Embryonic facial prominence (tissue), 1 donor: ENCODE measurements at regions not wholly inside any gene's neighbourhood (a gene's known extent, or its start where the extent isn't known, plus 50 kb on each side); places are given as distances from the start of the nearest gene placed in this dataset.
"Not testable (repeated sequence)": the region's sequence is repeated elsewhere in the genome, so short reads cannot be mapped to it uniquely, and the experiment has no call there.

Experiments used
- DNase-seq: peaks from one replicate; pipeline ENCODE4 v3.0.0-alpha.2; 2016; ENCODE audit errors: extremely low spot score

DNA sequence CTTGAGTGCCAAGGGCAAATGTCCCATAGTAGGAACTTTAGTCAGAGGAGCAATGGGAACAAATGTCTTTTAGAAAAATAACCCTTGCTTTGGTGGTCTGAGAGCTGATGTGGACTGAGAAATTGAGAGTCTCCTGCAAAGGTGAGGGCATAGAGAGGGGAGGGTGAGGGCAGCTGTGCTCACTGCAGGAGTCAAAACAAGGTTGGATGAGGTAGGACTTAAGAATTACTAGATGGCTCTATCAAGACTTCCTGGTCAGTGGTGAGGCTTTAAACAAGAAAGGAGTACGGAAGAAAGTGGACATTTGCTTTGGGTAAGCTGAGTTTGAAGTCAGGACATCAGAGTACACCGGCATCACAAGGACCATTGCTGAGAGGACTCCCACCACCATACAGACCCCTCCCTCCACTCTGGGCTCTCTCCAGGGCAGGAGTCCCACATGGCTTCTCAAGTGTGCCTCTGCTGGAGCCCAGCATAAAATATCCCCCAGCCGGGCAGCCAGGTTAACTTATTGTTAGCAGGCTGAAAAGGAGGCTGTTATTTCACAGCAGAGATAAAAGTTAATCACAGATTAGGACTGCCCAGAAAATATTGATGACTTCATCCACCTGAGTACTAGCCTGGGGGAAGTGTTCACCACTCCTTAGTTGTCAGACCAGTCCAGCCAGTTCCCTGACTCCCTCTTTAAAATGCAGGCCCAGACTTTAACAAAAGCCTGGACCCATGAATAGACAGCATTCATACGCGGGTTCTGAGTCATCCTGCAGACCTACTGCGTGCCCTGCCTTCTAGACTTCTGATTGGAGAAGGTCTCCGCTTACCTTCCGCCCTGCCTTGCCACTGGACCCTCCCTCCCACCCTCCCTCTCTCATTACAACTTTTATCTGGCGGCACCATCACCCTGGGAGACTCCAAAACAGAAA lies 167.2 kb downstream of the BCL2L11 start:
- DNase-seq, result not testable (repeated sequence)

DNA sequence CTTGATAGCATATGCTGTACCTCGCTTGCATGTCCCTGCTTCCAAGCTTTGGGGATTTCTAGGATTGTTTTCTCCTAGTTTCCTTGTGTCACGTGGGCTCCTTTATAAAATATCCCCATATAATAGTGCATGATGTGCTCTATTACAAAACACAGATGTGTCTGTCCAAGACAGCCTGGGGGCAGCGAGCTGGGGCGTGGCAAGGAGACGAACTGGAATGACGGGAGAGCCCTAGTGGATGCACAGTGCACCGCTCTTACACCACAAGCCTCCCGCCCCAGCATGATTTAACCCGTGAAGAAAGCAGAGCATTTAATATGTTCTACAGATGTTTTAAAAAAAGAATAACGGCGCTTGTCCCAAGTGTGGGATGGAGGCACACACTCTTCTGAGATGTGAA lies 169.7 kb downstream of the BCL2L11 start:
- DNase-seq, result not testable (repeated sequence)

DNA sequence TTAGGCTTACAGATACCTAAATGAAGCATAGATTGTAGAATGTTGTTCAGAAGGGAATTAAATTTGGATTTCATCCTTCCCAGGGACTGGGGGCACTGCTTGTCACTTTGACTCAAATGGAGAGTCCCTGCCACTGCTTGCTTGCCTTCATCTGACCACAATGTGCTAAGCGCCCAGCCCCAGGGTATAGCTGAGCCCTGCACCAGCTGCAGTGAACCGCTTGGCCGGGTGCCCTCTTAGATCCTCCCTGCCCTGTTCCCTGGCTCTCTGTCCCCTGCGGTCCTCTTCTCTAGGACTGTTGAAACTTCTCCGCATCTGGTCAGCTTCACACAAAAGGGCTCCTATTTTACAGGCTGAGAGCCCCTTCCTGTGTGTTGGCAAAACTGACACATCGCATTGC lies 170.9 kb downstream of the BCL2L11 start:
- DNase-seq, result not testable (repeated sequence)

DNA sequence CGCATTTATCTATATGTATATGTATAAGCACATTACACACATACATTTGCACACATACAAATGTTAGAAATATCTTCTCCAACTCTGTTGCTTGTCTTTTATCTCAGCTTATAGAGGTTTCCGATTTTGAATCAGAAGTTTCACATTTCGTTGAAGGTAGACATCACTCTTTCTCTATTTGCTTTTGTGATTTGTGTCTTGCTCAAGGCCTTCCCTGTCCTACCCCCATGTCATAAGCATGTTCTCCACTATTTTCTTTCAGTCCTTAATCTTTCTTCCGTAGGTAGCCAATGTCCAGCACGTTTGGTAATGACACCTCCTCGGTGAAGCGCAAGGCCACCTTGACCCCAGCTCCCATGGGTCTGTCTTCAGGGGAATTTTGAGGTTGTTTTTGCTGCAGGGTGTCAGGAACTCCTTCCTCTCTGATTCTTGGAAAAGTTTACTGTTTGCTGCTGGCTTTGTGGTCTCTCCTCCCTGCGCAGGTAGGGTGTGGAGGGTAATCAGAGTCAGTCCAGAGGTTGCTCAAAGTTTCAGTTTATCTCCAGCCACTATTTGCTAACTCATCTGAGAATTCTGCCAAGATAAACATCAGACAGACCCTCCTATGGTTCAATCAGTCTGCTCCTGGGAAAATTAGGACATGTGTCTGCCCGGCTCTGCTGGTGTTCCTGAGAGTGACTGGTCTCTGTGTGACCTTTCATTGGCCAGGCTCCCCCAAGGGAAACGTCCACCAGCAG lies 171.7 kb downstream of the BCL2L11 start:
- not testable (repeated sequence) for DNase-seq

DNA sequence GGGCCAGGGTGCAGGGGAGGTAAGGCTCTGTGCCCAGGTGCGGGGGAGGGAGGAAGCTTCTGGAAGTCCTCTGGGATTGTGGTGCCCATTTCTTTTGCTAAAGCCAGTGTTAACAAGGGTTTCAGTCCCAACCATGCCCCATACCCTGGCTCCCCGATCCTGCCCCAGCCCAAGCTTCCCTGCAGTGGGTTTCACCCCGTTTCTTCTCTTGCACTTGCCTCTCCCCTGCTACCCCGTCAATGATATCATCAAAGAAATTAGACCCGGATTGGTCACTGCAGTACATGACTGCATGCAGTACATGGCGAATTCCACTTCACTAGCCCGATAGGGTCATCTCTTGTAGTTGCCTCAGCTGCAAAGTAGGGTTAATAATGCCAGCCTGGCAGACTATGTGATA lies 174.0 kb downstream of the BCL2L11 start:
- DNase-seq, result not testable (repeated sequence)

DNA sequence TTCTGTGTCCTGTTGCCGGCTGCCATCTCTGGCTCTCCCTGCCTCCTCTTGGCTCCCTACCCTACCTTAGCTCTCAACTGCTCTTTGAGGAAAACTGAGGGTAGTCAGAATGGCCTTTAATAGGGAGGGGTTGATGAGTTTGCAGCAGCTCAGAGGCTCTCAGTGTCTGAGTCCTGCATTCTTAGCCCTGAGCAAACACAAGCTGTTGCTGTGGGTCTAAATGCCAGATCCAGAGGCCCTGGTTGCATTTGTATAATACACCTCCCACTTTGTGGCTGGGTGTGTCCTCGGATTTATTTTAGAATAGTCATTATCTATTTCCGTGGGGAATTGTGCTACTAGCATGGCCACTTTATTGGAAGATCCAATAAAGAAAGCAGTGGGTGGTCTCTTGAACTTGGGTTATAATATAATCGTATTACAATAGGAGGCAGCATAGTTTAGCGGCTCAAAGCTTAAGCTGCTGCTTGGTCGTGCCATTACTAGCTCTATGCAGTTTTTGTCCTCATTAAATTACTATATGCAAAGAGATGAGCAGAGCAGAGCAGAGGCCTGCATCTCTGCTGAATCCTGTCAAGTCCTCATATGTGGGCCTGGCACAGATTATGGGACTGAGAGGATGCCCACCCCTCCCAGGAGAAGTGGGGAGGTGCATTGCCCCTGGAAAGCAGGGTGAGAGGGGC lies 175.5 kb downstream of the BCL2L11 start:
- not testable (repeated sequence) for DNase-seq

DNA sequence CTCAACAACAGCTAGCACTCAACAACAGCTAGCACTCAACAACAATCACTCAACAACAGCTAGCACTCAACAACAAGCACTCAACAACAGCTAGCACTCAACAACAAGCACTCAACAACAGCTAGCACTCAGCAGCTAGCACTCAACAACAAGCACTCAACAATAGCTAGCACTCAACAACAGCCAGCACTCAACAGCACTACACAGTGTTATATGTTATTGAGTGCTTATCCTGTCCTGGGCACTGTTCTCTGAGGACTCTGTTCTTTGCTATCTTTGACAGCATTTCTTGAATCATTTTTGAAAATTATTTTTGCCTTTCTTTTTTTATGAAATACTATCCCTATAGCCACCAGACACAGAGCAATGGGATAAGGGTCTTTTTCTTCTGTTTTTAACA lies 176.4 kb downstream of the BCL2L11 start:
- DNase-seq, result not testable (repeated sequence)

DNA sequence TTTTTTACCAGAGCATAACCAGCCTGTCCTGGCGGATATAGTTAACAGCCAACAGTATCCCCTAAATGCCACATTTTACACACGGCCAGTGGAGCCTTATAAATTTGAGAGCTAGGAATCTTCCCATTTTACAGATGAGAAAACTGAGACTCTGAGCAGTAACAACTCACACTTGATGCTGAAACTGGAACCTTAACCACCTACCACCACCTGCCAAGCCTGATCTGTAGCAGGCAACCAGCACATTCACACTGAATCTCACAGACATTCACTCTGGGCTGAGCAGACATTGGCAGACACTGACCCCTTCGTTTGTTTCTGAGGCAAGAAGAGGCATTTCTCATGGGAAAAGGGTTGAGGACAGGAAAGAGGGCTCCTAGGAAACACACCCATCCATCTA lies 178.2 kb downstream of the BCL2L11 start:
- not testable (repeated sequence) for DNase-seq

DNA sequence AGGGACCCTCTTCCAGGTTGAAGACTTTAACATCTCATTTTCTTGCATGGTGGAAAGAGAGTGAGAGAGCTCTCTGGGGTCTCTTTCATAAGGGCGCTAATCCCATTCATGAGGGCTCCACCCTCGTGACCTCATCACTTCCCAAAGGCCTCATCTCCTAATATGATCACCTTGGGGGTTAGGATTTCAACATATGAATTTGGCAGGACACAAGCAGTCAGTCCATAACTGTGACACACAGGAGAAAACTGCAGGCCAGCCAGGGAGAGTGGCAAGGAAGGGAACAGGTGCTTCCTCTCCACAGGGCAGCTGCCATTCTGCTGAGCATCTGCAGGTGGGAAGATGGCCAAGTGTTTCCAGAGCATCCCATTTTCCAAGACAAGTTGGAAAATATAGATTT lies 178.9 kb downstream of the BCL2L11 start:
- DNase-seq, result not testable (repeated sequence)

DNA sequence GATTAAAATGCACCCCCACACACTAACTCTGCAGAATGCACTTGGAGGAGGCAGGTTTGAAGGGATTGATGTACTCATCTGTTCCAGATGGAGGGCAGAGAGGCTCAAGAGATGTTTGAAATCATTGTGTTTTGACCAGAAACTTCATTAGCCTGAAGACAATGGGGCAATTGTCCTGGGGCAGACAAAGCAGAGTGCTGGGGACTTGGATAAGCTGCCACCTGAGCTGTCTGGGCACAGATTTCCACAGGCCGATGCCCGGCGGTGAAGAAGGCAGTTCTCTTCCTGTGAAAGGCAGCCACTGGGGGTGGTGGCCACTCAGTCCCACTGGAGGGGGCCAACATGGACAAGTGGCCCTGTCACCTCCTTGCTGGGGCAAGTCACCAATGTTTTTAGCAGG lies 181.0 kb downstream of the BCL2L11 start:
- DNase-seq, result not testable (repeated sequence)

DNA sequence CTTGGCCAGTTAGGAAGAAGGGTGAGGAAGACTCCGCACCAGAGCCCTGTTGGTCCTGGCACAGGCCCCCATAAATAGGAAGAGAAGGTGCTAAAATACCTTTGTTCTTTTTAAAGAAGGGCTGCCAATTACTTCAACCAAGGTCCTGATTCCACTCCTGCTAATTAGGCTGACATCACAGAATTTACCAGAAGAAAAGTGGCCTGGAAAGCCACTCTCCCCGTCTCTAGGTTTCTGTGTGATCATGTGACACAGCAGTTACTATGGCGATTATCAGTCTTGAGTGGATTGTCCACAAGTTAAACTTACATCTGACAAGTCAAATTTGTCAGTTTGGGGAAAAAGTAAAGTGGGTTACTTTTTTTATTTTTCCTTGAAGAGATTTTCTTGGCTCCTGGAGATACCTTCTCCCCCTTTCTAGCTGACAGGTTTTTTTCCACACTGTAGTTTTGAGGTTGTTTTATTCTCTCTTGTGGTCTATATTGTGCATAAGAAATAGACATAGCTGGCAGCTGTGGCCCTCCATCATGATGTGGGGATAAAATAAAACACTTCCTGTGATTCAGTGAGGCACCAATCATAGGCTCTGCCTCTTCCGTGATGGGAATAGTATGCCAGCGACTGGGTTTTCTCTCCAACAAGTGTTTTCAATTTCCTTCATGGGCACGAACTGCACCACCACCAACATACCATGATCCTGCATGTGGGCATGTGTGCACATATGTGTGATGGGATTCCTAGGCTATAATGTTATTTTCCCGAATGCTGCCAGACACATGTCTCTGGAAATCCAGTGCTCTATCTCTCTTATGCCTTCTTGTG lies 181.9 kb downstream of the BCL2L11 start:
- not testable (repeated sequence) for DNase-seq

DNA sequence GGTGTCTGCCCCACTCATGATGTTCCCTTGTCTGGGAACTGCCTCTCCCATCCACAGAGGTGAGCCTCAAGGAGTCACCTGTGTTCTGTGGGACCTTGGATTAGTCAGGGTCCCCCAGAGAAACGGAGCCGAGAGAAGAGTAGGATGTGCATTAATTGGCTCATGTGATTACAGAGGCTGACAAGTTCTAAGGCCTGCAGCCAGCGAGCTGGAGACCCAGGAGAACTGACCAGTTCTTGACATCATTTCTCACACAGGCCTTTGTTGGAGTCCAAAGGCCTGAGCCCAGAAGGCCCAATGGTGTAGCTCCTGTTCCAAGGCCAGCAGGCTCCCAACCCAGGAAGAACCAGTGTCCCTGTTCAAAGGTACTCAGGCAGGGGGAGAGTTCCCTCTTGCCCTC lies 186.6 kb downstream of the BCL2L11 start:
- not testable (repeated sequence) for DNase-seq

DNA sequence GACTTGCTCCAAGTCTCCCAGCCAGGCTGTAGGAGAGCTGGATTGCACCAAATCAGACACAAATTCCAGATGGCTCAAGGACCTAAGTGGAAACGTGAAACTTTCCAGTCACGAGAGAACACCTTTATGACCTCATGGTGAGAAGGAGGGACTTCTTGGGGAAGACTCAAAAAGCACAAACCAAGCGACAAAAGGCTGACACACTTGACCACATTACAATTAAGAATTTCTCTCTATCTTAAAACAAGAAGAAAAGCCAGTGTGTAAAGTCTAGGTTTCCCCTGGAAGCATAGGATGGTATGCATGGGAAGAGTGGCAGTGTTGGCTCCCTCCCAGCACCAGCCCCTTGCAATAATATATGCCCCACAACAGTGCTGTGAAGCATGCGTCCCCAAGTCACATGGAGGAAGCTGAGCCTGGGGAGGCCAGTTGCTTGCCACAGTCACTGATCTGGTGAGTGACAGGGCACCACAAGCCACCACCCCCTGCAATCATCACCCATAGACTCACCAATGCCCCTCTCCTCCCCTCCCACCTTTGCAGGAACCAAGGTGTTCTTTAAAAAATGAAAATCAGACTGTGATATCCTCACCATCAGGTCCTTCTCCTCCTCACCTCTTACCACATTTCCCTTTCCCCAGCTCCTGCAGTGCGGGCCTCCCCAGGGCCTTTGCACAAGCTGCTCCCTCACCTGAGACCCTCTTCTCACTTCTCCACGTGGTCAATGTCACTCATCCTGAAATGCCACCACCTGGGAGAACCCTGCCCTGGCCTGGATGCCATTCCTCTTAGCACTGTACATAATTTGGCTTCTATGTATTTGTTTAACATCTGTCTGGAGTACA lies 188.7 kb downstream of the BCL2L11 start:
- DNase-seq, result not testable (repeated sequence)

DNA sequence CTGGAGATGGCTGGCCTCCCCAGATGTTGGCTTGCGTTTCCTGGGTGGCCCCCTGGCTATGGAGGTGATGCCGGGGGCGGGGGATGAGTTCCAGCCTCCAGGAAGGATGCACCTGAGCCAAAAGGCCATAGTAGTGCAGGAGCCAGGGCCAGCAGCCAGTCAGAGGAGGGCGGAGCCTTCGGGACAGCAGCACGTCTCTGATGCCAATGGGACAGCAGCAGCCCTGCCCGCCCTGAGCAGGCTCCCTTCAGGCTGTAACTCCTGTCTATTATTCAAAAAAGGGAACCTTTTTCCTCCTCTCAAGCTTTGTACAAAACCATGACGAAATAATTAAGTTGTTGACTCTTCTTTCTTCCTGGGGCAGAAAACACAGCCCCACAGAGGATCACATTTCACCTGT lies 189.7 kb downstream of the BCL2L11 start:
- not testable (repeated sequence) for DNase-seq

DNA sequence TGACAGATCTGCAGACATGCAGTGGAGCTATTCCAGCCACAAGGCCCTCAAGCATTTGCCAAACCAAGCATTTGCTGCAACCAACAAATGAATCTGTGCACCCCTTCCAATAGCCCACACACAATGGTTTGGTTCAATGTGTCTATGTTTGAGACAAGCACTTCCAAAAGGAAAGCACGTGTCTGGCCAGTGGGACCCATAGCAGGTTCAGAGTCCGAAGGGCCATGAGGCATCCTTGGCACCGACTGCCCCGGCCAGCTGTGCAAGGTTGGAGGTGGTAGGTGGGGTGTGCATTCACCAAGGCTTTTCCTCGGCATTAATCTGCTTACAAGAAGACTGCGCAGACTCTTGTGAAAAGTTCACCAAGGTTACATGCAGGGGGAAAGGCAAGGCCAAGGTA lies 190.9 kb downstream of the BCL2L11 start:
- DNase-seq, result not testable (repeated sequence)

DNA sequence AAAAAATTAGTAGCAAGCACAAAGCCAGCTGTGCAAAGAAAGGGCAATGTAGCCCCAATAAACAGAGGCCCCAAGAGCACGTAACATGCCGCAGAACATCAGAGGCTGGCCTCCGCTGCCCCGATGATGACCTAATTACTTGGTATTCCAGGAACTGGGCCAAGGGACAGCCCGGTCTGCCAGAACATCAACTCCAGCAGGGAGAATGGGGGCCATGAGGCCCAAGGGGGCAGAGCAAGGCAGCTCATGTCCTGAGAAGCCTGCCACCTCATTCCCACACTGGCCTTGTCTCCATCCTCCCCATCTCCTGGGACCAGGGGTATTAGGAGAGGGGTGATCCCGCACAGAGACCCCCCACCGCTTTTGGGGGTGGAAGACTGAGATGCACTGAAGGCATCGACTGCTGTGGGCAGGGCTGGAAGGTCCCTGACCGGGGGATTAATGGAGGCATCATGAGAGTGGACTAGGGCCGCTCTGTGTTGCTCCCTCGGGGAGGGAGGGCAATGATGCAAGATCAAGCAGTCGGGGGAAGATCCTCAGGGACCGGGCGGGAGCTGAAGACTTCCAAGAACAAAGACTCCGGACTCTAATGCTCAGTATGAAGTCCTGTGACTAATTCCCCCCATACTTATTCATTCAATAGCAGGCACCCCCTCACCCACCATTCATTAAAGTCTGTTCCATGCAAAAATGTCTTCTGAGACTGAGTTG lies 192.3 kb downstream of the BCL2L11 start:
- DNase-seq, result not testable (repeated sequence)

DNA sequence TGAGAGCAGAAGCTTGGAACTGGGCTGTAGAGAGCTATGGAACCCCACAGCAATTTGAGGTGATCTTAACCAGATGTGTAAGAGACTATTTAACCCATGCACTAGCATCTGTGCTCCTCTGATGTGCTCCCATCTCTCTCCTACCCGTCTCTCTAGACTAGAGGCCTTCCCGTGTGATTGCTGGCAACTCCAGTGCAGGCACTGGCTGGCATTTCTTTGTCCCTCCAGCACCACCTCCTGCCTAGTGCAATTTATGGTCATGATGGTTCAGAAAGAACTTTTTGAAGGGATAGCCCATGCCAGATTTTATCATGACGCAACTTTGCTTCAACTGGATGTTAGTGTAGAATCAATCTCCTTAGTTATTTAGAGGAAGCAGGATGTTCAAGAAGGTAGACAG lies 193.0 kb downstream of the BCL2L11 start:
- not testable (repeated sequence) for DNase-seq

DNA sequence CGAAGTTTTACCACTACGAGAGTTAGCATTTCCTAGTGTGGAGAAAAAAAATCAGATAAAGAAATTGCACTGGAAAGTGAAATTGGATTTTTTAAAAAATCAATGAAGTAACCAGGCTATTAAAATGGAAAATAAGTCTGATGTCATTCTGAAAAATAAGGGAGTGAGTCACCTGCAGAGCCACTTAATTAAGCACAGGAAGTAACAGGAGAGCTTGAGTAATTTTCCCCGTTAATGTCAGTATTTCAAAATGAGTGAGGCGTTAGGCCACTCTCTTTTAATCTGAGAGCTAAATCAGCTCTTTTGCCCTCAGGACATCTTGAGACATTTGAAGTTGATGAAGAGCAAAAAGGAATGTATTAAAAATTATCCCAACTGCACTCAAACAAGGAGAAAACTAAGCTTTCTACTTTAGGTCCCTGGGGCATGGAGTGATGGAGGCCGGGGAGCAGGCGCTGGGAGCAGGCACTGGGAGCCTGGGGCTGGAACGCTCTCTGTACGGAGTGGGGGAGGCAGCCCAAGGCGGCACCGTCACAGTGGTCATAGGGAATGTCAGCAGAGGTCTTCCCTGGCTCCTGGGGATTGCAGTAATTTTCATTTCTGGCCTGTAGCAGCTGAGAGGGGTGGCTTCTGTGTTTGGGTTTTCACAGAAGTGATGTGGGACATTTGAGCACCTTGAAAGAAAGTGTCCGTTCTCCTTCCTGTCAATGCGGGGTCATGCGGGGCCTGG lies 194.6 kb downstream of the BCL2L11 start:
- DNase-seq, result not testable (repeated sequence)

DNA sequence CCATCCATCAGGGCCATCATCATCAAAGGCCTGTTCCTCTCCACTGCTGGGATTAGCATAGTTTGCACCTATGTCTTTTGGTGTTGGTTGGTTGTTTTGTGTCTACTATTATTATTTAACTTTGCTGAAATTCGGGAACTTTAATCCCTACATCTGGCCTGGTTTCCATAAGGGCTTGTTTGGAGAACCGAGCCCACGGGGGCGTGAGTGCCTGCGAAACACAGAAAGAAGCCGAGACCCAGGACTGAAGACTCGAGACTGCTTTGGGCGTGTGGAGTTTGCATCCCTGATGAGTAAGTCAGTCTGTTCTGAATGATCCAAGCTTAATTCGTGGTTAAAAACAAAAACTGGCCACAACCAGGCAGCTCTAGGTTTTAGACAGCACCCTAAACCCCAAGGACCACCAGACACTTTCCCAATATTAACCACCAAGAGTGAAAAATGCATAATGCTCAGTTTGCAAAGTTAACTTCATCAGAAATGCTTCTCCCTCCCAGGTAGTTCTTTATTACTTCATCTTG lies 195.6 kb downstream of the BCL2L11 start:
- not testable (repeated sequence) for DNase-seq
